ENCODE measurements at regions not wholly inside any gene's neighbourhood (a gene's known extent, or its start where the extent isn't known, plus 50 kb on each side); places are given as distances from the start of the nearest gene placed in this dataset.

- DNase-seq (ENCODE audit: low read depth in 1 of 2, low spot score in 1 of 2): no peak
- TF ChIP-seq JUND (IDR thresholded peaks at IDR 0.05; ENCODE audit: low read depth): no peak
- in situ Hi-C loops (cut with HindIII; ENCODE audit: low pct_unique_long_range_greater_than_20kb, low sequenced_read_pairs): no loop called here
Observed at GRCh38 chr16:73179705-73180331, 131.9 kb upstream of the ZFHX3 start.

DNA sequence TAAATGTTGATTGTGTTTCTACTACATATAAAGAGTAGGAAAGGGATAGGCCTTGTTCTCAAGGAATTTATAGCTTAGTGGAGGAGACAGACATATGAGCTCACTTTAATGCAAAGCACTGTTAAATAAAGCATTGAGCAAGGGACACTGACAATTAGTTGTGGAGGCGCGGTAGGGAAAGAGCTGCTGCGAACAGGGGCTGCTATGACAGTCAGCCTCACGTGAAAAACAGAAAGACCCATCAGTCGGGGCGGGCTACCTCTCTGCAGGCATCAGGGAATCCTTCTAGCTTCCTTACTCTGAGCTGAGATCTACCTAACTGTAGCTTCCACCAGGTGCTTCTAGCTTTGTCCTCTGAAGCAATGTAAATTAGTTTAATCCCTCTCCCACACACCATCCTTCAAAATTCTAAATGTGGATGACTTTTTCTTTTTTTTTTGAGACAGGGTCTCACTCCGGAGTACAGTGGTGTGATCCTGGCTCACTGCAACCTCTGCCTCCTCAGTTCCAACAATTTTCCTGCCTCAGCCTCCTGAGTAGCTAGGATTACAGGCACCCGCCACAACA is 129.9 kb upstream of the ZFHX3 start:
- DNase-seq (ENCODE audit: low read depth in 1 of 2, low spot score in 1 of 2): no peak
- TF ChIP-seq JUND (IDR thresholded peaks at IDR 0.05; ENCODE audit: low read depth): no peak
- in situ Hi-C loops (cut with HindIII; ENCODE audit: low pct_unique_long_range_greater_than_20kb, low sequenced_read_pairs): no loop called here

DNA sequence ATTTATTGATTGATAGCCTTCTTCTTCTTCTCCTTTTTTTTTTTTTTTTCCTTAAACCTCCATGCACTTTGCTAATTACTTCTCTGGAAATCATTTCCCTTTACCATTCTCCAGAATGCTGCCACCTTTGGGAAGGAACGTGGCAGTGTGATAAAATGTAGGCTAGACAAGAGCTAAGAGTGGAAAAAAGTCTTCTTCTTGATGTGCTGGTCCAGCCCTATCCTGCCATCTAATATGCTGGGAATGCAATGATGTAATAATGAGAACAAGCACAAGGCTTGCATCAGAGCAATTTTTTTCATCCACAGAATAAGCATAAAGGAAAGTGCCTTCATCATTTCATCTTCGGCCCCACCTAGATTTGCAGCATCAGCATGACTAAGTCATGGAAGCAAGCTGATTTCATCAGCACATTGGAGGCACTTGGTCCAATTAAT is 128.7 kb upstream of the ZFHX3 start:
- DNase-seq (ENCODE audit: low read depth in 1 of 2, low spot score in 1 of 2): peak; percentile 21 to 59
- no peak for TF ChIP-seq JUND (IDR thresholded peaks at IDR 0.05; ENCODE audit: low read depth)
- in situ Hi-C loops (cut with HindIII; ENCODE audit: low pct_unique_long_range_greater_than_20kb, low sequenced_read_pairs): no loop called here

DNA sequence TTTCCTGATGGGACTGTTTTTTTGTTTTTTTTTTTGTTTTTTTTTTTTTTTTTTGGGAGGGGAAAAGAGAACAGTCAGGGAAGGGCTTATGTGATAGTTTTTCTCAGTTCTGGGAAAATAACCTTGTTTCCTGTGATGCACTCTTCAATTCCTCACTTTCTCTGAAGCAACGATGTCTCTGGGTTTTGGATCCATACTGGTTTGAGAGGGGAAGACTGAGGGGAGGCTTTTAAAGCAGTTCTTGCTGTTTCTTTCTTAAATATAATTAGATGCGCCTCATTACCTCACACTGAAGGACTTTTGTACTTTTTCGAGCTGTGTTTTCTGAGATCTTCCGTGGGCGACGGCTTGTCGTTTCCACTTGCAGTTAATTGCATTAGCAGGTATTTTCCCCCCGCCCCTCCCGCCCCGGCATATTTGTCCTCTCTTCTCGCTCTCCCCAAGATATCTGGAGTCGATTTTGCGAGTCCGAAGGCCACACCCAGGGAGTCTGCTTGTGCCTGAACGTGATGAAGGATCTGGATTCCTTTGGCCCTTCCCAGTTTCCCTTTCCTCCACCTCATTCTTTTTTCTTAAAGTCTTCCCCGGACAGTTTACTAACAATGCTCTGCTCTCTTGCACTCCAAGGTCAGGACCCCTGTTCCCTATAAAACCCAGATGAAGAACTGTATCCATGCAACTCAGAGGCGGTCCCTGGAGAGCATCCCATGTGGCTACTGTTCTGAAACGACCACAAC is 125.2 kb upstream of the ZFHX3 start:
- TF ChIP-seq JUND (IDR thresholded peaks at IDR 0.05; ENCODE audit: low read depth): no peak
- no peak for DNase-seq (ENCODE audit: low read depth in 1 of 2, low spot score in 1 of 2)
- in situ Hi-C loops (cut with HindIII; ENCODE audit: low pct_unique_long_range_greater_than_20kb, low sequenced_read_pairs): no loop called here

GRCh38 chr16:73172241-73172972 is 124.5 kb upstream of the ZFHX3 start:
- no peak for TF ChIP-seq JUND (IDR thresholded peaks at IDR 0.05; ENCODE audit: low read depth)
- in situ Hi-C loops (cut with HindIII; ENCODE audit: low pct_unique_long_range_greater_than_20kb, low sequenced_read_pairs): no loop called here
- DNase-seq (ENCODE audit: low read depth in 1 of 2, low spot score in 1 of 2): peak; percentile 75 to 84

DNA sequence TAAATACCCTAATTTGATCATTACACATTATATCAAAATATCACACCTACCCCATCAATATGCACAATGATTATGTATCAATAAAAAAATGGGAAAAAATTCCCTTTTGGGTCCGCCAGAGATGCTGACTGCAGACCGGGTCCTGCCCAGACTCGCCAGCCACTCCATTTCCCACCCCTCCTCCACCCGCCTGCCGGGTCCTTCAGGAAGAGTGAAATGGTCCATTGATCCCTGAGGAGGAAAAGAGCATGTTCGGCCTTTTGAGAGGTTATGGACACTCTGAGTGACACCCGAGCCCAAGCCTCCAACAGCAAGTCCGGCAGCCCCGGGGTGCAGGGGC is 123.9 kb upstream of the ZFHX3 start:
- DNase-seq (ENCODE audit: low read depth in 1 of 2, low spot score in 1 of 2): no peak
- in situ Hi-C loops (cut with HindIII; ENCODE audit: low pct_unique_long_range_greater_than_20kb, low sequenced_read_pairs): no loop called here
- no peak for TF ChIP-seq JUND (IDR thresholded peaks at IDR 0.05; ENCODE audit: low read depth)

GRCh38 chr16:73171380-73171779 is 123.5 kb upstream of the ZFHX3 start:
- no peak for TF ChIP-seq JUND (IDR thresholded peaks at IDR 0.05; ENCODE audit: low read depth)
- in situ Hi-C loops (cut with HindIII; ENCODE audit: low pct_unique_long_range_greater_than_20kb, low sequenced_read_pairs): no loop called here
- peak; percentile 45 to 63 for DNase-seq (ENCODE audit: low read depth in 1 of 2, low spot score in 1 of 2)

DNA sequence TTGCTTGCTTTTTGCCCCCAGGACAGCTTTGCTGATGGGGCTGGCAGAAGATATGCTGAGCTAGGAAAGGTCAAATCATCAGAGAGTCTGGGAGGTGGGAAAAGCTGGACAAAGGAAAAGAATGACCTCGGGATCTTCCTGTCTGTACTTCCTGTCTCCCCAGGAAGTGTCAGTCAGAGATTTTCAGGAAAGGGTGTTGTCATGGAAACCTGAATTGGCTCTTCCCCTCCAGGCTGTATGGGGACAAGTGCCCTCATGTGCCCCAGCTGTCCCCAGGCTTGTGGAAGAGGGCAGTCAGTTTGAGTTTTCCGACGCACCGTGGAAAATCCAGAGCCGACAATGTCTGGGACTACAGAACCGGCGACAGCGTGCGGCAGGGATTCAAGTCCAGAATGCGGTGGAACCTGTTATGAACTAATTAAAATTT is 122.7 kb upstream of the ZFHX3 start:
- peak; percentile 13 to 42 for DNase-seq (ENCODE audit: low read depth in 1 of 2, low spot score in 1 of 2)
- in situ Hi-C loops (cut with HindIII; ENCODE audit: low pct_unique_long_range_greater_than_20kb, low sequenced_read_pairs): no loop called here
- TF ChIP-seq JUND (IDR thresholded peaks at IDR 0.05; ENCODE audit: low read depth): no peak

DNA sequence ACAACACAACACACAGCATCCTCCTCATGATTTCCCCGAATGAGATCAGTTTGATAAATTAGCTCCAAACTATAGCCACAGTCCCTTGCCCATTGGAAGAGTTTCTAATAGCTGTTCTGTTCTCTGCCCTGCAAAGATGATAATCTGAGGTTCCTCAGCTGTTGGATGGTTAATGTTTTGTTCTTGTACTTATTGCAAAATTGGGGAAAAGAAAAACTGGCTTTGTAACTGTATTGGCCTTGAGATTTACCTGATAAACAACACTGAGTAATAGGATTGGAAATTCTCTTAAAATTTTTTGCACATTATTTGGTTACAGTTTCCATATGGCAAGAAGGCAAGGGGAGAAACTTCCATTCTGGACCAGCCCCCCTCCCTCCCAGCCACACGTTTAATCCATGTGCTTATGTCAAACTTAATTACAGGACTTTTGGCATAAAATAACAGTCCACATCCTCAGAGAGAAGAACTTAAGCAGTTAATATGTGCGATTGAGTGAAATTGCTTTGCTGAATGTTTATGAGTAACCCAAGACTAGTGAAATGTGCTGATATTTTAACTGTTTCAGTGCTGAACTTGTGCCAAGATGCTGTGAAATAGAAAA is 119.1 kb upstream of the ZFHX3 start:
- DNase-seq (ENCODE audit: low read depth in 1 of 2, low spot score in 1 of 2): no peak
- no peak for TF ChIP-seq JUND (IDR thresholded peaks at IDR 0.05; ENCODE audit: low read depth)
- in situ Hi-C loops (cut with HindIII; ENCODE audit: low pct_unique_long_range_greater_than_20kb, low sequenced_read_pairs): no loop called here

GRCh38 chr16:73166441-73166851 is 118.5 kb upstream of the ZFHX3 start:
- in situ Hi-C loops (cut with HindIII; ENCODE audit: low pct_unique_long_range_greater_than_20kb, low sequenced_read_pairs): no loop called here
- no peak for TF ChIP-seq JUND (IDR thresholded peaks at IDR 0.05; ENCODE audit: low read depth)
- no peak for DNase-seq (ENCODE audit: low read depth in 1 of 2, low spot score in 1 of 2)

DNA sequence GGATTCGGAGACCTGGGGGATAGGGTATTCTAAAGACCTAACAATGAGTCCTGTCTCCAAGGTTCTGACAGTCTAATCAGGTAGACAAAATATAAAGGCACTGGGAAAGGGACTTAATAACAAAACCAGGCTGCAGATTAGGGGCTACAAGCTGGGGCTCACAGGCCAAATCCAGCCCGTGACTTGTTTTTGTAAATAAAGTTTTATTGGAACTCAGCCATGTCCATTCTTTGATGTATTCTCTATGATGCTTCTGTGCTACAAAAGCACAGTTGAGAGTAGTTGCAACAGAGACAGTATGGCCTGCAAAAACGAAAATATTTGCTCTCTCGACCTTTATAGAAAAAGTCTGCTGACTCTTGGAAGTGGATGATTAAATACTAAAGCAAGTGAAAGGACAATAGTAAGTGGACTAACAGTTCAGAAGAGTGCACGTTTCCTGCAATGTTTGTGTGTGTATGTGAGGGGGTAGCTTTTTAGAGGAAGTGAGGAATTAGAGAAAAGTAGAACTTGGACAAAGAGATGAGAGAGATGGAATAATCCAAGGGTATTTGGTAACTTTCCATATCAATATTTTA is 115.4 kb upstream of the ZFHX3 start:
- no peak for TF ChIP-seq JUND (IDR thresholded peaks at IDR 0.05; ENCODE audit: low read depth)
- no peak for DNase-seq (ENCODE audit: low read depth in 1 of 2, low spot score in 1 of 2)
- in situ Hi-C loops (cut with HindIII; ENCODE audit: low pct_unique_long_range_greater_than_20kb, low sequenced_read_pairs): no loop called here

- in situ Hi-C loops (cut with HindIII; ENCODE audit: low pct_unique_long_range_greater_than_20kb, low sequenced_read_pairs): no loop called here
- DNase-seq (ENCODE audit: low read depth in 1 of 2, low spot score in 1 of 2): no peak
- TF ChIP-seq JUND (IDR thresholded peaks at IDR 0.05; ENCODE audit: low read depth): no peak
Observed at GRCh38 chr16:73161977-73162376, 114.0 kb upstream of the ZFHX3 start.

Data from T47D (cell line).